ENCODE measurements at regions not wholly inside any gene's neighbourhood (a gene's known extent, or its start where the extent isn't known, plus 50 kb on each side); places are given as distances from the start of the nearest gene placed in this dataset.
"Not testable (repeated sequence)": the region's sequence is repeated elsewhere in the genome, so short reads cannot be mapped to it uniquely, and the experiment has no call there.

GRCh38 chr4:30586850-30587249, 133.3 kb upstream of the PCDH7 start:
- no peak for DNase-seq (ENCODE audit: low read depth in 3 of 3)

GRCh38 chr4:30589669-30590068, 130.5 kb upstream of the PCDH7 start:
- DNase-seq (ENCODE audit: low read depth in 3 of 3): not testable (repeated sequence)

- no peak for DNase-seq (ENCODE audit: low read depth in 3 of 3)
These were observed 119.7 kb upstream of the PCDH7 start for GRCh38 chr4:30600246-30601017.

- no peak for DNase-seq (ENCODE audit: low read depth in 3 of 3)
These were observed 118.9 kb upstream of the PCDH7 start for GRCh38 chr4:30601070-30601865.

GRCh38 chr4:30605616-30606190, 114.5 kb upstream of the PCDH7 start:
- DNase-seq (ENCODE audit: low read depth in 3 of 3): no peak

GRCh38 chr4:30610361-30610760, 109.8 kb upstream of the PCDH7 start:
- no peak for DNase-seq (ENCODE audit: low read depth in 3 of 3)

- DNase-seq (ENCODE audit: low read depth in 3 of 3): no peak
These were observed 105.4 kb upstream of the PCDH7 start for GRCh38 chr4:30614771-30615170.

- no peak for DNase-seq (ENCODE audit: low read depth in 3 of 3)
These were observed 103.1 kb upstream of the PCDH7 start for GRCh38 chr4:30616942-30617646.

GRCh38 chr4:30617836-30618235, 102.3 kb upstream of the PCDH7 start:
- DNase-seq (ENCODE audit: low read depth in 3 of 3): no peak

GRCh38 chr4:30619679-30620078, 100.5 kb upstream of the PCDH7 start:
- DNase-seq (ENCODE audit: low read depth in 3 of 3): no peak

GRCh38 chr4:30620711-30621110, 99.5 kb upstream of the PCDH7 start:
- DNase-seq (ENCODE audit: low read depth in 3 of 3): no peak

- no peak for DNase-seq (ENCODE audit: low read depth in 3 of 3)
These were observed 89.7 kb upstream of the PCDH7 start for GRCh38 chr4:30630431-30630830.

GRCh38 chr4:30632751-30633150, 87.4 kb upstream of the PCDH7 start:
- DNase-seq (ENCODE audit: low read depth in 3 of 3): no peak

- no peak for DNase-seq (ENCODE audit: low read depth in 3 of 3)
These were observed 78.8 kb upstream of the PCDH7 start for GRCh38 chr4:30641345-30641744.

- DNase-seq (ENCODE audit: low read depth in 3 of 3): no peak
These were observed 77.6 kb upstream of the PCDH7 start for GRCh38 chr4:30642567-30642966.

GRCh38 chr4:30653291-30653690, 66.9 kb upstream of the PCDH7 start:
- DNase-seq (ENCODE audit: low read depth in 3 of 3): no peak

GRCh38 chr4:30656828-30657227, 63.3 kb upstream of the PCDH7 start:
- no peak for DNase-seq (ENCODE audit: low read depth in 3 of 3)

GRCh38 chr4:30667919-30668318, 52.2 kb upstream of the PCDH7 start:
- no peak for DNase-seq (ENCODE audit: low read depth in 3 of 3)

- DNase-seq (ENCODE audit: low read depth in 3 of 3): no peak
These were observed 50.0 kb upstream of the PCDH7 start for GRCh38 chr4:30670206-30670605.
